GM19043 (cell line): ENCODE measurements at regions not wholly inside any gene's neighbourhood (a gene's known extent, or its start where the extent isn't known, plus 50 kb on each side); places are given as distances from the start of the nearest gene placed in this dataset.
"Not testable (repeated sequence)": the region's sequence is repeated elsewhere in the genome, so short reads cannot be mapped to it uniquely, and the experiment has no call there.

Experiments used
- ATAC-seq: cut with Tn5 transposase; IDR thresholded peaks from one replicate; pipeline ENCODE4 v1.9.1; 2021; ENCODE audit warnings: low read depth; ENCODE audit not compliant: unreplicated experiment

DNA sequence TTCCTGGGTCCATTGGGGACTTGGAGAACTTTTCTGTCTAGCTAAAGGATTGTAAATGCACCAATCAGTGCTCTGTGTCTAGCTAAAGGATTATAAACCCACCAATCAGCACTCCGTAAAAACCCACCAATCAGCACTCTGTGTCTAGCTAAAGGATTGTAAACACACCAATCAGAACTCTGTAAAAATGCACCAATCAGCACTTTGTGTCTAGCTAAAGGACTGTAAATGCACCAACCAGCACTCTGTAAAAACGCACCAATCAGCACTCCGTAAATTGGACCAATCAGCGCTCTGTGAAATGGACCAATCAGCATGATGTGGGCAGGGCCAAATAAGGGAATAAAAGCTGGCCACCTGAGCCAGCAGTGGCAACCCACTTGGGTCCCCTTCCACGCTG lies 522.4 kb upstream of the LINC00305 start:
- ATAC-seq, result not testable (repeated sequence)

GRCh38 chr18:64668461-64668962 lies 519.6 kb upstream of the LINC00305 start:
- no peak for ATAC-seq

DNA sequence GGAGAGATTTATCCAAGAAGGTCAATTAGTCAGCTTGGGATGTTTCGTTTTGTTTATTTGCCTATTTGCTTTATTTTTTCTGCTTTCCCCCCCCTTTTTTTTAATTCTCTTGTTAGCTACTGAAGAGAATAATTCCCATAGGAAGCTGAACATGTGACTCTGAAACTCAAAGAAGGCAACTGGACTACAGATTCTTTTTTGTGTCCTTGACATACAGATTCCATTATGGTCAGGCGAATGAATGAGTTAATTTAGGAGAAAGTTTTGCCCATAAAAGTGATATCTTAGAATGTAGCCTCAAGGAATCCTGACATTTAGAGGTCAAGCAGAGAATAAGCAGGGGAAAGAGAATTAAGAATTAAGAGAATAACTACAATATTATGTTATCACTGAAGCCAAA lies 514.2 kb upstream of the LINC00305 start:
- no peak for ATAC-seq

DNA sequence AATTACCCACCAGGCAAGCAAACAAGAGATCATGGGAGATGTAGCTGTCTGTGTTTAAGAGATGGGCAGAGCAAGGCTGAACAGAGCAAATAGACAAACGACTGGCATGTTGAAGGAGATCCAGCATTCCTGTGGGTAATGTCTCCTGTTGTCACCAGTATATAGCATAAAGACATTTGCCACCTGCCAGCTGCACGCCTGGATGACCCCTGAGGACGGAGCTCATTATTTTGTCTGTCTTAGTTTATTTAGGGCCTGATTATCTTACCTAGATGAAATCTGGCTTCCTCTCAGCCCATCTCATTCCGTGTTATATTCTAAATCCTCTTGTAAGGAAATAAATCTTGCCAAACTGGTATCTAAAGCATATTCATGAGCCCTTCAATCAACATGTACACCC lies 510.3 kb upstream of the LINC00305 start:
- no peak for ATAC-seq

DNA sequence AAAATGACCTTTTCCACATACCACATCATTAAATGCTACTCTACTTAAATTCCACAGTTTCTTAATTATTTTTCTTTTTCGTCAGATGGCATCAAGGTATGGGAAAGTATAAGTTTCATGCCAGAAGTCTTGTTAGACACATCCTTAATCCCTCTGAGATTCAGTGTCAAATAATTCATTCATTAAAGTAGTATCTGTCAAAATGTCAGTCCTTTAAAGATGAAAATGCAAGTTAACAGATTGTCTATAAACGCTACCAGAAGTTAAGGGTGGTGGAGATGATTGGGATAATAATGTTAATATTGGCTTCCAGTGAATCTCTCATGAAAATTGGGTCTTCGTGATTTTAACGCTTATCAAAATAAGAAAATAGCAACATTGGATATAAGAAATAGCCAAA lies 504.2 kb upstream of the LINC00305 start:
- no peak for ATAC-seq

DNA sequence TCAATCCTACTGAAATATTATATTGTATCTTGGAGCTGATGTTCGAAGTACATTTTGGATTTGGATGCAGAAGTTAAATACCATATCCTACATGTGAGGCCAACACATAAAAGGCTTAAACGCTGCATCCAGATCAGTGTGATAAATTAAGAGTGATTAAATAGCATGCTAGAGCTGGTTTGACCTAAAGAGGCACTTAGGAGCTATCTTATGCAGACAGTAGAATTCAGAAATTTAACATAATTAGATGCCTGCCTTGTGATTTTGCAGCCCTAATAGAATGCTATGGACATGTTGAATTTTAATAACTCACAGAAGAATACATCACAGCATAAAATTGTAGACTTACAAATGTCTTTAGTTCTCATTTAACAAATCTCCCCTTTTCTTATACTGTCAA lies 501.2 kb upstream of the LINC00305 start:
- no peak for ATAC-seq

DNA sequence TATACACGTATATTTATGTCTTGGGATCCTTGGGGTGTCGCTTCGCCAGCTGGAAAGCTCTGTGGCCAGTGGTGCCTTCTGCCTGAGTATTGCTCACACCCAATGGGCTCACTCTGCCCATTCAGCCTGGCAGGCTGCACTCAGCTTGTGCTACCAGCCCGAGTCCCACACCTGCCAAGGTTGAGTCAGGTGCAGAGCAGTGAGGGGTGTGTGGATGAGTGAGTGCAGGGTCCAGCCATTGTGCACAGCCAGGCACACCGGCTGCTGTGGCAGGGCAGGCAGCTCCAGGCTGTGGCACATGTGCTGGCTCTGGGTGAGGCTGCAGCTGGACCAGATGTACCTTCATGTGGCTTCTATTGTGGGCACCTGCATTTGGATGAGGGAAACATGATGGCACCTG lies 496.9 kb upstream of the LINC00305 start:
- no peak for ATAC-seq

GRCh38 chr18:64639536-64639935 lies 490.6 kb upstream of the LINC00305 start:
- no peak for ATAC-seq

DNA sequence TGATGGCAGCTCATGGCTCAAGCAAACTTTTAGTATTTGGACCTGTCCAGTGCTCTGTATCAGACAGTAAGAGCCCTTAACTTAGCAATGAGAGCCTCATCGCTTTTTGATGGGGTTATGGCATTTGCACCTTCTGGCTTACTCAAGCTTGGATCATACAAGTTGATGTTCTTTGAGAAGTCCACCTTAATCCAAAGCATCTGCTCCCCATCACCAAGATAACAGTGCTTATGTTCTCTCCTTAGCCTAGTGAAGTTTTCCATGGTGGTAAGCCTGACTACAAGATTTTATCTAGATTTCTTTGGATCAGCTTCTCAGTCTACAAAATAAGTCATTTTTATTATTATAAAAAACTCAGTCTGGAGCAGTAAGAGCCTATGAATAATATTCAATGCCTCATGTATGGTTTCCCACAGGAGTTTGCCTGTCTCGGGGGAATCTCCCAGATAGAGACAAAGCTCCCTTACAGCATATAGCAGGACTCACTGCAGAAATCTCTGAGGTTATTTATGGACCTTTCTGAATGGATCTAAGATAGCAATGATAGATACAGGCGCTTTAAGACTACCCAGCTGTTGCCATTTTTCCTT lies 472.2 kb upstream of the LINC00305 start:
- no peak for ATAC-seq

GRCh38 chr18:64618390-64618789 lies 469.5 kb upstream of the LINC00305 start:
- ATAC-seq, result no peak

- no peak for ATAC-seq
Observed at GRCh38 chr18:64615021-64615420, 466.1 kb upstream of the LINC00305 start.

GRCh38 chr18:64614446-64614845 lies 465.6 kb upstream of the LINC00305 start:
- no peak for ATAC-seq

DNA sequence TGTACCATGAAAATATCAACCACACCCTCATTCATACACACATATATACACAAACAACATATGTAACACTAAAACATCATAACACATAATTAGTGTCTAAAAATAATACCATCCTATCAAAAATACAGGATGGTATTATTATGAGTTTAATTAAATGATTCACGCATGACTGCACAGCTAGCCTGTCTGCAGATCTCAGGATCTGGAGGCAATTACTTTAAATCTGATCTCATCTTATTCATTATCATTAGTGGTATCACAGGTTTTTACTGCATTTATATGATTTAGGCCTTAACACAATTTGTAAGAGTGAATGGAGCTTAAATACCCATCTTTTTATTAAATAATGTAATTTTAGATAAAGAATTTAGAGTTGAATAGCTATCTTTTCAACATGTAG lies 443.4 kb upstream of the LINC00305 start:
- no peak for ATAC-seq

DNA sequence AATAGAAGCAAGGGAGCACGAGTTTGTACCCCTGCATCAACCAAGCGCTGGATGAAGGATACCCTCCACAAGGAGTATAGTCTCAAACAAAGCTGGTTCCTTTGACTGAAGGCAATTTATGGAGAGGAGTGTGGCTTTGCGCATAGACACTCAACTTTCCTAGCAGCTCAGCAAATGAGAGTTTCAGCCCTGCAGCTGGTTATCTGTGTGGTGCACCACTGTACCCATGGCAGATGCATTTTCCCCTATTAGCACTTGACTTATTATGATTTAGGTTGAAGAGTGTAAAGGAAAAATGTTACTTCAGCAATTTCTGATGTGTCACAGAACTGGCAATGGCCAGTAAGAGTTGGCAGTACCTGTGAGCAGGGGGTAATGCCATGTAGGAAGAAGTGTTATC lies 440.1 kb upstream of the LINC00305 start:
- no peak for ATAC-seq

DNA sequence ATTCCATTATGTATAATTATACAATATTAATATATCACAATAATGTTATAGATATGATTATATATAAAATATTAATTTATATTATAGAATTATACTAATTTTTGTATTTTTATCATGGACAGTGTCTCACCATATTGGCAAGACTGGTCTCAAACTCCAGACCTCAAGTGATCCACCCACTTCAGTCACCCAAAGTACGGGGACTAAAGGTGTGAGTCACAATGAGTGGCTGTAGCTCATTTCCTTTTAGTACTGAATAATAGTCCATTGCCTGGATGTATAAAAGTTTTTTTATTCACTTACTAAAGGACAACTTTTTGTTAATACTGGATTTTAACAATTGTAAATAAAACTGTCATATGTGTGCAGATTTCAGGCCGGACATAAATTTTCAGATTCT lies 417.6 kb upstream of the LINC00305 start:
- ATAC-seq, result no peak

DNA sequence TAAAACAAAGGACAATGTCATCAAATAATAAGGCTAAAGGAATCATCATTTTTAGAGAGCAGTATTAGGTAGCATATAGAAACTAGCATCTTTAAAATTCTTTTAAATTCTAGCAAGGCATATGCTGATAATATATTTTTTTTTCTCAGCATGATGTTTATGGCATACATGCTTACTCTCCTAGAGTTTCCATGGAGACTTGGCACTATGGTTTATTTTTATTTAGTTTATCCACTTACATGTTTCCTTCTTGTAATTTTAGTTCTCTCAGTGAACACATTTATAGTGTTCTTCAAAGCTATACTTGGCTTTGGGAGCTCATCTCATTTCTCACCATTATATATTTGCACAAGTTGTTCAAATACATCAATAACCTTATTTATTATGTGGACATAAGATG lies 413.8 kb upstream of the LINC00305 start:
- ATAC-seq, result no peak

GRCh38 chr18:64546451-64546850 lies 397.6 kb upstream of the LINC00305 start:
- ATAC-seq, result no peak

DNA sequence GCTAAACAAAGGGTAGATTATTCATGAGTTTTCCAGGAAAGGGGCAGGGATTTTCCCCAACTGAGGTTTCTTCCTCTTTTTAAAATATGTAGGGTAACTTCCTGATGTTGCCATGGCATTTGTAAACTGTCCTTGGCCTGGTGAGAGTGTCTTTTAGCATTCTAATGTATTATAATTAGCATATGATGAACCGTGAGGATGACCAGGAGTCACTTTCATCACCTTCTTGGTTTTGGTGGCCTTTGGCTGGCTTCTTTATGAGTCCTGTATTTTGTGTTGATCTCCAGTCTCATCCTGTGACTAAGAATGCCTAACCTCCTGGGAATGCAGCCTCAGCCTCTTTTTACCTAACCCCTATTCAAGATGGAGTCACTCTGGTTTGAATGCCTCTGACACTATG lies 391.0 kb upstream of the LINC00305 start:
- ATAC-seq, result no peak

- ATAC-seq, result no peak
Observed at GRCh38 chr18:64528646-64529045, 379.8 kb upstream of the LINC00305 start.

DNA sequence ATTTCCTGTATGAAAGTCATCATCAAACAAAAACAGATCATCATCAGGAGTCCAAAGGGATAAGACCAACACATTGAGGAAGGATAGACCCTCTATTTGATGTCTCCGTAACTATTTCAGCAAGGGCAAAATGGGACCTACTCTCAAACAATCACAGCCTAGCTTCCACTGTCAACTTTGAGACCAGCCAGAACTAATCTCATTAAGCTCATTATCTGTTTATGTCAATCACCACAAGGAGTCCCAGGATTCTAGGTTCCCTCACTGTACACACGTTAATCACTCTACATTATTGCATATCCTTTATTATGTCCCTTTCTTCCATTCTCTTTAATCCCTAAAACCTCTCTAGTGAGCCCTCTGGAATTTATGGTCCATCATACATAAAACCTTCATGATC lies 370.3 kb upstream of the LINC00305 start:
- no peak for ATAC-seq

- ATAC-seq, result no peak
Observed at GRCh38 chr18:64518191-64518590, 369.3 kb upstream of the LINC00305 start.

GRCh38 chr18:64513401-64513800 lies 364.5 kb upstream of the LINC00305 start:
- ATAC-seq, result no peak

DNA sequence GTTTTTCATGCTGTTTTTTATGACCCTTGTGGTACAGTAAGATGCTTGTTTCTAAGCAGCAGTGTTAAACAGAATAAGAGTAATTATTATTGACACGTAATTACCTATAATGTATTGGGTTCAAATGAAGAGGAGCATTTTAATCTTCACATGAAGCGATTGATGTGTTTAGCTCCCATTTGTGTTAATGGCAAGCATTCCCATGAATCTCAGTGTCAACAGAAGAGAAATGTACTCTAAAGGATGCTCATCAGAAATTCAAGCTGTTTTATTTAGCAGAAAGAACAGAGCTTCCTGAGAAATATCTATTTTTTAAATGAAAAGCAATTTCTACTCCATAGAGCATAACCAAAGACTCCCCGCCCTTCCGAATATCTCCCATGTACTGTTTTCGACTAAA lies 341.3 kb upstream of the LINC00305 start:
- ATAC-seq, result no peak
